SK-N-MC (cell line): ENCODE measurements at regions not wholly inside any gene's neighbourhood (a gene's known extent, or its start where the extent isn't known, plus 50 kb on each side); places are given as distances from the start of the nearest gene placed in this dataset.

Experiments
- EZH2 ChIP-seq: fragments of 200-600 bp; sonication (generic); IDR thresholded peaks from one replicate; pipeline ENCODE4 v1.6.1; 2017; ENCODE audit warnings: antibody characterized with exemption
- FOXP2 ChIP-seq: optimal IDR thresholded peaks from 2 replicates; pipeline ENCODE3; 2011; ENCODE audit warnings: mild to moderate bottlenecking, moderate library complexity; ENCODE audit not compliant: insufficient read depth; ENCODE audit errors: extremely low read length, control extremely low read depth
- POLR2AphosphoS5 ChIP-seq: IDR thresholded peaks from 2 replicates; pipeline ENCODE4 v1.6.1; 2012; ENCODE audit warnings: mild to moderate bottlenecking, low read depth, low read length, borderline replicate concordance

DNA sequence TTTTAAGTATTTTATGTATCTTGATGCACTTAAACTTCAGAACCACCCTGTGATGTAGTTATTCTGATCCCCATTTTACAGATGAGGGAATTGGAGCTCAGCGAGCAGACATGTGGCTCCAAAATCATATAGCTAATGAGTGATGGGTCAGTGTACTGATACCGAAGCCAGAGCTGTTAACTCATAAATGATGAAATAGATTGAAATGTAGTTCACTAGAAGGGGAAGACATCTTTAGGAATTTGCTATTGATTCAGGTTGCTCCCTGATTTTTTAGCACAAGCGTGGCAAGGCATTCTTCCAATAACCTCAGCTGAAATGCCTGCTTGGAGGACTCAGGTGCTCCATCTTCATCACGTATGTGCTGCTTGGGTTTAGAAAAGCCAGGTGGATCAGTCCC lies 228.8 kb downstream of the PTEN start:
- no peak for TF ChIP-seq POLR2AphosphoS5
- no peak for TF ChIP-seq EZH2
- no peak for TF ChIP-seq FOXP2
